CD4-positive, CD25-positive, alpha-beta regulatory T cell (primary cell): ENCODE measurements at regions not wholly inside any gene's neighbourhood (a gene's known extent, or its start where the extent isn't known, plus 50 kb on each side); places are given as distances from the start of the nearest gene placed in this dataset.

Source experiments
- ATAC-seq, 2 donors: fragments of 150-1000 bp; cut with Tn5 transposase; one replicate each; pipeline ENCODE4 v1.10.0; 2021; ENCODE audit warnings: low read depth in 2 of 2, moderate number of reproducible peaks in 2 of 2, moderate library complexity in 1 of 2
- DNase-seq, 3 donors: peaks; one replicate each; pipeline versions ENCODE4 v3.0.0 to v3.0.0-alpha.2; 2012 to 2022; ENCODE audit warnings: mixed read lengths in 1 of 3
- H3K27ac ChIP-seq: one replicate; pipeline ENCODE4 v1.7.0; 2013; ENCODE audit warnings: mild to moderate bottlenecking, low read length; ENCODE audit not compliant: insufficient read depth, poor library complexity, severe bottlenecking
- H3K27me3 ChIP-seq: one replicate; pipeline ENCODE4 v1.7.0; 2013; ENCODE audit warnings: low read length; ENCODE audit not compliant: control insufficient read depth, insufficient read depth
- H3K36me3 ChIP-seq: one replicate; pipeline ENCODE4 v1.7.0; 2013; ENCODE audit warnings: mild to moderate bottlenecking, low read length, moderate library complexity; ENCODE audit not compliant: control insufficient read depth, insufficient read depth
- H3K4me1 ChIP-seq: 2 replicates; pipeline ENCODE4 v1.7.0; 2013; ENCODE audit warnings: mild to moderate bottlenecking, low read length; ENCODE audit not compliant: insufficient read depth, control insufficient read depth, poor library complexity, severe bottlenecking
- H3K4me3 ChIP-seq: one replicate; pipeline ENCODE4 v1.7.0; 2013; ENCODE audit warnings: low read depth, mild to moderate bottlenecking, low read length, moderate library complexity
- H3K9me3 ChIP-seq, 2 experiments: 1 replicate in 1 of 2; 2 replicates in 1 of 2; pipeline ENCODE4 v1.7.0; 2013; ENCODE audit warnings: low read length in 2 of 2, mild to moderate bottlenecking in 1 of 2, moderate library complexity in 1 of 2; ENCODE audit not compliant: control insufficient read depth in 2 of 2
- H3K27ac Mint-ChIP-seq, 3 donors: one replicate each; pipeline ENCODE4 v1.8.0; 2020 to 2022; ENCODE audit warnings: mild to moderate bottlenecking in 3 of 3, mixed read lengths in 3 of 3, moderate library complexity in 2 of 3
- H3K27me3 Mint-ChIP-seq: one replicate; pipeline ENCODE4 v1.8.0; 2022; ENCODE audit warnings: mild to moderate bottlenecking, mixed read lengths
- H3K36me3 Mint-ChIP-seq: one replicate; pipeline ENCODE4 v1.8.0; 2020; ENCODE audit warnings: mixed read lengths
- H3K4me1 Mint-ChIP-seq, 4 donors: one replicate each; pipeline ENCODE4 v1.8.0; 2020 to 2022; ENCODE audit warnings: mixed read lengths in 4 of 4, mild to moderate bottlenecking in 1 of 4
- H3K4me3 Mint-ChIP-seq, 4 donors: one replicate each; pipeline ENCODE4 v1.8.0; 2020 to 2022; ENCODE audit warnings: mild to moderate bottlenecking in 4 of 4, mixed read lengths in 4 of 4, moderate library complexity in 3 of 4
- H3K9me3 Mint-ChIP-seq, 7 donors: one replicate each; pipeline ENCODE4 v1.8.0; 2020 to 2022; ENCODE audit warnings: mixed read lengths in 7 of 7, mild to moderate bottlenecking in 3 of 7, moderate library complexity in 2 of 7

DNA sequence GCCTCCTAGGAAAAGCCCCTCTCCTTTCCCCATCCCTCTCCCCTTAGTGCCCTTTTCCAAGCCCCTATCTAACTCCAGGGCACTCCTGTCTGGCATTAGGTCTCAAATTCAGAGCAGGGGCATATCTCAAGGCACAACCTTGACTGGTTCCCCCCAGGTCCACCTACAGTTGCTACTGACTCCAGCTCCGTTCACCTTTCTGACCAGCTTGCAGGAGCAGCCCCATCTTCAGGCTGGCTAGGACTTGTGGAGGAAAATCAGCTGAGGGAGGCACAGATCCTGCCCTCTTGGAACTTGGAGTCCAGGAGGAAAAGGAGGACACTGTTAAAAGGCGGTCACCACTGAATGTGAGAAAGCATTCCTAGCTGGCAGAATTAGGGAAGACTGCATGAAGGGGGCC is 152.4 kb downstream of the ZFP36L2 start:
- Histone ChIP-seq H3K4me3 (no peak overlapping the region), H3K36me3 (no peaks in the 10 kb centered on the region), H3K27me3 (no peaks in the 10 kb centered on the region), H3K4me1 (no peaks in the 10 kb centered on the region), H3K9me3 (no peaks in the 10 kb centered on the region), H3K27ac (no peak overlapping the region)
- H3K4me1 Mint-ChIP-seq: peaks cover 0 to 2% (median 0%) of the 10 kb centered on the region in 4 donors
- H3K27ac Mint-ChIP-seq: no peak overlapping the region
- peaks cover 4% of the 10 kb centered on the region for H3K27me3 Mint-ChIP-seq
- H3K9me3 Mint-ChIP-seq: no peaks in the 10 kb centered on the region
- ATAC-seq (no peak), DNase-seq (no peak)
- no peak overlapping the region for H3K4me3 Mint-ChIP-seq
- no peaks in the 10 kb centered on the region for H3K36me3 Mint-ChIP-seq

DNA sequence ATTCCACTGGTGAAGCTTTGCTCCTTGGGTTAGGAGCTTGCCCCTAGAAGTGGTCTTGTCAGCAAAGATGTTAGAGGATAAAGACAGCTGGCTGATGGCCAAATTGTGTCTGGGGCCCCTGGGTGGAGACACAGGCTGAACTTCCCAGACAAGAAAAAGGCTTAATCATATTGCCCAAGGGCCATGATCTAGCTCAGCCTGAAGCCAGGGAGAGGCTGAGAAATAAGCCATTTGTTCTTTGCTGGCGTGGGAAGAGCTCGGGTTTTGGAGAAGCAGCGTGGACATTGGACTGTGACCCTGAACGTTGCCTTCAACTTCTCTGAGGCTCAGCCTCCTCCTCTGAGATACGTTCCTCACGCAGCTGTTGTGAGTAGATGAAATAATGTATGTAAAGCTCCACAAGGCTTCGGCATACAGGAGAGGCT is 153.0 kb downstream of the ZFP36L2 start:
- Histone ChIP-seq H3K4me1 (no peaks in the 10 kb centered on the region), H3K36me3 (no peaks in the 10 kb centered on the region)

DNA sequence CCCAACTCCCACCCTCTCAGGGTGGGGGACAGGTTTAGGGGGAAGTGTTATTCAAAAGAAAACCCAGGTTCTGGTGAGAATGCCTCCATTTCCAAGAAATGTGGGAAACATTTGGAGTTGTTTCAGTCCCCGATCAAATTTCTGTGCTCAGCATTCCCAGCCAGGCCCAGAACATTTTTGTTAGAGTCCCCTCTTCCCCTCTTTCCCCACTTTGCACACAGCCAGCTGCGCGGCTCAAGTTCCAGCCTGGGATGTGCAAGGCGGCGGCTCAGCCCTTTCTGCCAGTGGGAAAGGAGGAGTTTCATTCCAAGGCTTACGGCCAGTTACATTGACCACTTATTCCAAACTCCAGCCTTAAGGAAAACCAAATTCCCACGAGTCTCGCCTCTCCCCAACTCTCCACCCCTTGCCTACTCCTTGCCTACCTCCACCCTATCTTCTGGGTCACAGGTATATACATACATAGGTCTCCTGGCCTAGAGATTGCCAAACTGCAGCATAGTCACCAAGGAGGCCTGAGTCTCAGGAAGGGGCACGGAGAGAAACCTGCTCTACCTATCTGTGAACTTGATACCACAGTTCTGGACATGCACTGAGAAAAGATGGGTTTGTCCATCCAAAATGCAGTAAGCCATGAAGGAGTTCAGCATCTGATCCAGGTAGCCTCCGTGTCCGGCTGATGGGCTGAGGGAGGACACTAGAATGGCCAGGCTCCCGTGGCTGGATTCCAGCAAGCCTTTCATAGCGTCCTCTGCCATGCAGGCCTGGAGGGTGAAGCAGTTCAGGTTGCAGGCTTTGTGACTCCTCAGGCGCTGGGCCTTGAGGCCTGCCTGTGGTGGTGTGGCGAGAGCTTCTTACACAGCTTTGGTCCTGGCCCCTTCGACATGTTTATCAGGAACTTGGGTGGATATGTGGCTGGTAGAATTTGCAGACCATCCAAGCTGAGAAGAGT is 154.5 kb downstream of the ZFP36L2 start:
- Histone ChIP-seq H3K27me3 (no peaks in the 10 kb centered on the region), H3K27ac (no peak overlapping the region), H3K4me1 (no peaks in the 10 kb centered on the region), H3K4me3 (no peak overlapping the region), H3K9me3 (no peaks in the 10 kb centered on the region), H3K36me3 (no peaks in the 10 kb centered on the region)
- ATAC-seq (no peak), DNase-seq (no peak)
- Mint-ChIP-seq H3K27me3 (peaks cover 4% of the 10 kb centered on the region), H3K4me3 (no peak overlapping the region), H3K4me1 (peaks cover 0 to 2% (median 0%) of the 10 kb centered on the region in 4 donors), H3K36me3 (no peaks in the 10 kb centered on the region), H3K27ac (no peak overlapping the region), H3K9me3 (no peaks in the 10 kb centered on the region)

More for the DNA sequence above, 153.0 kb downstream of the ZFP36L2 start:
- no peak for DNase-seq
- H3K27ac ChIP-seq: no peak overlapping the region
- no peaks in the 10 kb centered on the region for H3K36me3 Mint-ChIP-seq
- H3K27me3 ChIP-seq: no peaks in the 10 kb centered on the region
- H3K4me1 Mint-ChIP-seq: peaks cover 0 to 2% (median 0%) of the 10 kb centered on the region in 4 donors
- no peak overlapping the region for H3K4me3 Mint-ChIP-seq
- H3K9me3 Mint-ChIP-seq: no peaks in the 10 kb centered on the region
- no peaks in the 10 kb centered on the region for H3K9me3 ChIP-seq
- no peak overlapping the region for H3K27ac Mint-ChIP-seq
- H3K4me3 ChIP-seq: no peak overlapping the region
- no peak for ATAC-seq
- H3K27me3 Mint-ChIP-seq: peaks cover 4% of the 10 kb centered on the region

DNA sequence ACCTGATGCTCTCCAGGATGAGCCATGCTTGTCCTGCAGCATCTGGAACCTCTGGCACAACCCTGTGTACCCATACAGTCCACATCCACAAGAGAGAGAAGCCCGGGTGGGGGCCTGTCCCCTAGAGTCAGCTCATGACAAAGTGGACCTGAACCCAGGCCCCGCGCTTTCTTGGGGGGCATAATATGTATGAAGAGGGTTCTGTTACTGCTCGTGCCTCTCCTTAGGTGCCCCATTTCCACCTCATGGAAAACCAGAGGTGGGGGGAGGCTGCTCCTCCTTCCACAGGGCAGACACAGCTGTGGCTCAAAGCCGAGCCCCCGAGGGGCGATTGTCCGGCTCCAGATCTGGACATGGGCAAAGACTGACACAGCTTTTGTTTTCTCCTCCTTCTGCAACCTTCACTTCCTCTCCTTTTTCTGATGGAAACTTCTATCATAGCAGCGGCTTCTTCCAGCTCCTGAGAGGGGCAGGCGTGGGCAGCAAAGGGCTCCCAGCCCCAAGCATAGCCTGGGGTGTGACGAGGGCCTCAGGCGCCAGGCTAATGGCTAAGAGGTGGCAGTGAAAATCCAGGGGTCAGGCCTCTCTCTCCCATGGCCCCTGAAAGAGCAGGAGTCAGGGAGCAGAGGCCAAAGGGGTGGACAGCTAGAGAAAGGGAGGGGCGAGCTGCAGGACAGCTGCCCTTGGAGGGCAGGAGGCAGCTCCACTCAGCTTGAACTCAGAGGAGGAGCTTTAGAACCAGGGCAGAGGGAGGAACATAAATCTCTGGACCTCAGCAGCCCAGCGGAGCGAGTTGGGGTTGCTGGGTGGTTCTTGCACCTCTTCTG is 155.5 kb downstream of the ZFP36L2 start:
- peaks cover 0 to 2% (median 0%) of the 10 kb centered on the region in 4 donors for H3K4me1 Mint-ChIP-seq
- no peaks in the 10 kb centered on the region for H3K4me1 ChIP-seq
- no peak for ATAC-seq
- no peaks in the 10 kb centered on the region for H3K27me3 ChIP-seq
- DNase-seq: no peak
- H3K36me3 ChIP-seq: no peaks in the 10 kb centered on the region
- peaks cover 4% of the 10 kb centered on the region for H3K27me3 Mint-ChIP-seq
- no peak overlapping the region for H3K27ac ChIP-seq
- H3K4me3 Mint-ChIP-seq: no peak overlapping the region
- no peaks in the 10 kb centered on the region for H3K9me3 ChIP-seq
- H3K27ac Mint-ChIP-seq: peak overlapping the region in 1 of 3 donors; percentile 43
- H3K9me3 Mint-ChIP-seq: no peaks in the 10 kb centered on the region
- H3K4me3 ChIP-seq: no peak overlapping the region
- H3K36me3 Mint-ChIP-seq: no peaks in the 10 kb centered on the region

DNA sequence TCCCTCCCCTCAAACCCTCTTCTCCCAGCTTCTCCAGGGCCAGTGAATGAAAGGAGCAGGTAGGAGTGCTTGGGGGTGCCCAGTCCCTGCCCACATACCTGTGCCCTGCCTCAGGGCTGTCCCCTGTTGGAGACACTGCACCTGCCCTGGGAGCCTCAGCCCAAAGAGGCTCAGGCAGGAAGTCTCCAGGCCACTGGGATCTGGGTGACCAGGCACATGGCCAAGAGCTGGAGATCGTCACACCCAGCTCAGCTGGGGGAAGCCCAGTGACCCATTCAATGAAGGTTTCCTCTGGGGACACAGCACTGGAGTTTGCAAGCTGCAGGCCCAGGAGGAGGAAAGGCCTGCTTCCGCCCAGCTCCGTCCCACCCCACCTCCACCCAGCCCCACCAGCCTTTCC is 156.4 kb downstream of the ZFP36L2 start:
- Mint-ChIP-seq H3K9me3 (no peaks in the 10 kb centered on the region), H3K27me3 (peaks cover 4% of the 10 kb centered on the region), H3K36me3 (no peaks in the 10 kb centered on the region), H3K27ac (no peak overlapping the region), H3K4me1 (peaks cover 0 to 2% (median 0%) of the 10 kb centered on the region in 4 donors), H3K4me3 (no peak overlapping the region)
- Histone ChIP-seq H3K27ac (no peak overlapping the region), H3K36me3 (no peaks in the 10 kb centered on the region), H3K4me1 (no peaks in the 10 kb centered on the region), H3K4me3 (no peak overlapping the region), H3K9me3 (no peaks in the 10 kb centered on the region), H3K27me3 (no peaks in the 10 kb centered on the region)
- ATAC-seq (no peak), DNase-seq (no peak)

DNA sequence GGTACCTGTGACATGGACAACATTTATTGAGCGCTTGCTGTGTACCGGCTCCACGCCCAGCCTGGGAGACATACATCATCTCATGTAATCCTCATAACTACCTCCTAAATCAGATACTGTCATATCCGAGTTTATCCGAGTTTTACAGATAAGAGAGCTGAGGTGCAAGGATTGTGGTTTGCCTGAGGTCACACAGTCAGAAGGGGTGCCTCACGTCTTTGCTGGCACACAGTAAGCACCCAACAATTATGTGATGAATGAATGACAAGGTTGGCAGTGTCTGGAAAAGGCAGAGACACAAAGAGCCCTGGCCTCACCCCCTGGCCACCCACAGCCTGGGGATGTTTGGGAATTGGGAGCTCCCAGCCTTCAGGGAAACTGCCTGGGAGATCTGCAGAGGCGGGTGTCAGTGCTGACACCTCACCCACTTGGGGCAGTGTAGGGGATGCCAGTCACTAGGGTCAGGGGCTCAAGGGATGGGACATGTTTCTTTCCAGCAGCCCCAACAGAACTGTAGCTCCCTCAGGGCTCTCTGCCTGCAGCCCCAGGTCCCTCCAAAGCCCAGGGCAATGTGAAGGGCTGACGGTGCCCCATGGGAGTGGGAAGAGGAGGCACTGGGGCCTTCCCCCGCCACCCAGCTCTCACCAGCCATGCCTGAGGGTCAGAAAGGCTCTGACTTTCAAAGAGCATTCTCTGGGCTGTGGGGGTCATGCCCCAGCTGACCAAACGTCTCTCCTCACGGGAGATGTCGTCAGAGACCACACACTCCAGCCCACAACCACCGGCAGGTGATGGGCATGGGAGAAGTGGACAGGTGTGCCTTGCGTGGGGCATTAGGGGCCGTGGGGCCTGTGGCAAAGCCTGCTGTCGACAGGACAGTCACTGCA is 157.5 kb downstream of the ZFP36L2 start:
- no peak for DNase-seq
- H3K27ac Mint-ChIP-seq: no peak overlapping the region

DNA sequence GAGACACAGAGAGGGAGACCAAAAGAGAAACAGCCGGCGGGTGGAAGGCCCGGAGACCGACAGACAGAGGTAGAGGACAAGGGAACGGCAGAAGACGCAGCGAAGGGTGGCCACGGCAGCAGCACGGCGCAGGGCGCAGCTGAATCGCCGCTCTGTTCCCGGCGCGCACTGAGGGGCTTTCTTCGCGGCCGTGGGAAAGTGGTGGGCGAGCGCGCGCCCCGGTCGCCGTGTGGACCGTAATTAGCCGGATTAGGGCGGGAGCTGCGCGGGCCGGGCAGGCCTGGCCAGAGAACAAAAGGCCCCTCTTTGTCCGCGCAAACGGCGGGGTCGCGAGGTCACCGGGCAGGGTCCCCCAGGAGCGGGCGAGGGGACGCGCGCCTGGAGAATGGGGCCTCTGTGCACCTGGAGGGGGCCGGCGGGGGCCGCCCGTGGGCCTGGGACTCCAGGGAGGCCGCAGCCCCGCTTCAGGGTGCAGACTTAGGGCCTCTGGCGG is 158.3 kb downstream of the ZFP36L2 start:
- Histone ChIP-seq H3K27ac (no peak overlapping the region), H3K9me3 (no peaks in the 10 kb centered on the region), H3K36me3 (no peaks in the 10 kb centered on the region), H3K4me1 (no peaks in the 10 kb centered on the region), H3K4me3 (no peak overlapping the region), H3K27me3 (no peaks in the 10 kb centered on the region)
- Mint-ChIP-seq H3K4me1 (no peaks in the 10 kb centered on the region), H3K27ac (no peak overlapping the region), H3K9me3 (no peaks in the 10 kb centered on the region), H3K4me3 (no peak overlapping the region), H3K36me3 (no peaks in the 10 kb centered on the region), H3K27me3 (no peaks in the 10 kb centered on the region)
- DNase-seq (no peak), ATAC-seq (no peak)

More for the DNA sequence above, 157.5 kb downstream of the ZFP36L2 start:
- no peaks in the 10 kb centered on the region for H3K36me3 ChIP-seq
- no peaks in the 10 kb centered on the region for H3K9me3 ChIP-seq
- H3K27ac ChIP-seq: no peak overlapping the region
- Mint-ChIP-seq H3K9me3 (no peaks in the 10 kb centered on the region), H3K36me3 (no peaks in the 10 kb centered on the region), H3K27me3 (peaks cover 4% of the 10 kb centered on the region), H3K4me3 (no peak overlapping the region), H3K4me1 (peaks cover 0 to 2% (median 0%) of the 10 kb centered on the region in 4 donors)
- H3K27me3 ChIP-seq: no peaks in the 10 kb centered on the region
- H3K4me3 ChIP-seq: no peak overlapping the region
- no peak for ATAC-seq
- no peaks in the 10 kb centered on the region for H3K4me1 ChIP-seq
